NCI-H460 (cell line): ENCODE measurements at regions not wholly inside any gene's neighbourhood (a gene's known extent, or its start where the extent isn't known, plus 50 kb on each side); places are given as distances from the start of the nearest gene placed in this dataset.

ENCODE experiments used
- DNase-seq: peaks from one replicate; pipeline ENCODE4 v3.0.0-alpha.2; 2016; ENCODE audit warnings: low read depth; ENCODE audit errors: extremely low read depth

DNA sequence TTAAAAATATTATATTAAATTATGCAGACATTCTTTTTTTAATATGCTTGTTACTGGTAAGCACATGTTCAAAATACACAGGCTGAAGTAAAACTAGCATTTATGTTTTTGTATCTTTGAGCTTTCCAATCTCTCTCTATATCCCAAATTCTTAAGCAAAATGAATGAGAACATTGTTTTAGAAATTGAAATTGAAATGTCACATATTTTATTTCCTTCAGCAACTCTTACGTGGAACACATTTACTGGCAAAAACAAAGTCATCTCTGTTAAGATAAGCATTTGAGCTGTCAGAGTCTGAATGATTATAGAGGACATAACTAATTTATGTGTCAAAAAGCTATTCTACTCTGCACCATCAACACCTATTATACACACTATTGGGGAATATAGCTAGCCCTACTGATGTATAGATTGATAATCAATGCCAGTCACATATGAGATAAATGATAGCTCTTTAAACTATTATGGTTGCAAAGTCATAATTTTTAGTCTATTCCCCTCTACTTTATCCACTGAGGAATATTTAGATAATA lies 535.4 kb upstream of the BCHE start:
- no peak for DNase-seq

DNA sequence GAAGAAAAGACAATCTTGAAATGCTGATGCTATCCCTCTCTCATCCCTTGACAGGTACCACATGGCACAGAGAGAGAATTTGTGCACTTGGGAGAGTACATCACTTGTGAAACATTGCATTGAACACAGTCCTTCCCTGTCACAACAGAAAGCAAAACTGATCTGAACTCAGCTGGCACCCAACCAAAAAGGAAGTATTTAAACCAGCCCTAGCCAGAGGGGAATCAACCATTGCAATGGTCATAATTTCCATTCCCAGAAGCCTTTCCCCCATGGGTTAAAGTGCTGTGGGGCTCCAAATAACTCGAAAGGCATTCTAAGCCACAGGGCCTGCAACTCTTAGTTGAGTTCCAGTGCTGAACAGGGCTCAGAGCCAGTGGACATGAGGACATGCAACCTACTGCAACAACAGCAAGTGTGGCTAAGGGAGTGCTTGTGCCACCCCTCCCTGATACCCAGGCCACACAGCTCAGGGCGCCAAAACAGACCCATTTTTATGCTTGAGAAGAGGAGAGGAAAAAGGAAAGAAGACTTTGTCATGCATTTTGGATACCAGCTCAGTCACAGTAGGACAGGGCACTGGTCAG lies 530.8 kb upstream of the BCHE start:
- DNase-seq: no peak

DNA sequence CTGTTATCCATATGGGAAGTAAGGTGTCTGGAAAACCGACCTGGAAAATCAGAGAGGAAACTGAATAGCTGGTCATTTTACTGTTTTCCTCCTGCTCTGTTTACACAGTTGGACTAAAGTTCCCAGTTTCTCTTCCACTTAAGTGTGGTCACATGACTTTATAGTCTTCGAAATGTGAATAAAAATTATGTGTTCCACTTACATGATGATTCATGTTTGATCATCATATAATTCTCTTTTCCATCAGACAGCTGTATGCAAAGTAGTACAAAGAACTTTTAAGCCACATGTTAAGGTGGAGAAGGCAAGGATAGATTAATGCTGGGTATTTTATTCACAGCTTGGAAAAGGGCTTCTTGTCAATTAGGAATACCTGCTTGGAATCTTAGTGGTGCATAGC lies 525.5 kb upstream of the BCHE start:
- no peak for DNase-seq

DNA sequence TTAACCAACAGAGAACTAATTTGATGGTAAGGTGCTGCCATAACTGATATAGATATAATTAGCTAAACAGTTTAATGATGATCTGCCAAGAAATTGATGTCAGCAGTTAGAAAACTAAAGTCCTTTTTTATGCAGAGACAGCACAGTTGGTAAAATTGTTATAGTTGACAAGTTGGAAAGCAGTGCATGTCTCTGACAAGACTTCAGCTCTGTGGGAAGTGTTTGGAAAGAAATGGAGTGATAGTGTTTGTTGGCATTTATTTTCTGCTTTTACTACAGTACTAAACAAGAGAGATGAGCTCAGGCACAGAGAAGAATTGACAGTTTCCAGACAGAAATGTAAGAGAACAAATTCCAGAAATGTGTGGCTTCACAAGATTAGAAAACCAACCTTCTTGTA lies 523.5 kb upstream of the BCHE start:
- no peak for DNase-seq

DNA sequence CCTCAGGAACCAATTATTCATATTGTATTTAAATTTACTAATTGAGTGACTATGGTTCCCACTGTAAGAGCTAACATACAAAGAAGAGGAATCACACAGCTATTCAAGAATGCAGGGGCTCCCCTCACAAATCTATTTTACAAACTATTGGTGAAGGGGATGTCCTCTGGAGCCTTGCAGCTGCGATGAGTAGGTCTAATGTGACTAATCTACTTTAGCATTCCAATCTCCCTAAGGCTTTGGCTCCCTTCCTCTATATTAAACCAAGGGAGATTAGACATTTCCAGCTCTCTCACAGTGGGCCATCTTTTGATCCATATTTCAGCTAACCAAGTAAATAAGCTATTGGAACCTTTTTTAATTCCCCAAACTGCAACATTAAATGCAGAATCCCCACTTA lies 514.2 kb upstream of the BCHE start:
- no peak for DNase-seq

DNA sequence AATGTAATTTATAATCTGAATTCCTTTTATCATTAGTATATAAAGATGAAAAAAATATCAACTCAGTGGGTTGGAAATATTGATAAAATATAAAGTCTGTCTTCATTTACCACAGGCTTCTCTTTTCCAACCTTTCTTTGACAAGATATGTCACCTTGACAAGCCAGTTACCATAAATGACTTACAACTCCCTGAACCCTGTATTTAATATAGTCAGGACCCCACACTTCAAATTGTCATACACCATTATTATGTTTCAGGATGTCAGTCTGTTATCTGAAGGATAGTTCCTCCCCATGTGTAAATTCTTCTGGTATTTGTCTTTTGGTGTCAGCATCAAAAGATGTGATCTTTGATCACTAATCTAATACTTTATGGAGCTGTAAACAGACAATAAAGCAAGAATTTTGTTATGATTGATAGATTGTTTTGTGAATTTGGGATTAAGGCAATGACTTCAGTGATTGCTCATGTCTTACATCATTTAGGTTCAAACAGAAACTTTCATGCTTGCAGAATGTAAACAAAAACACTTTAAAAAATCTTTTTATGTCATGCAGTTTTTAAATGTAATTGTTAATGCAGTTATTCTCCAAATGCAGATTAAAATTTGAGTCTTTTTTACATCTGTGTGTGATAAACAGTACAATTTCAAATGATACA lies 503.5 kb upstream of the BCHE start:
- no peak for DNase-seq

DNA sequence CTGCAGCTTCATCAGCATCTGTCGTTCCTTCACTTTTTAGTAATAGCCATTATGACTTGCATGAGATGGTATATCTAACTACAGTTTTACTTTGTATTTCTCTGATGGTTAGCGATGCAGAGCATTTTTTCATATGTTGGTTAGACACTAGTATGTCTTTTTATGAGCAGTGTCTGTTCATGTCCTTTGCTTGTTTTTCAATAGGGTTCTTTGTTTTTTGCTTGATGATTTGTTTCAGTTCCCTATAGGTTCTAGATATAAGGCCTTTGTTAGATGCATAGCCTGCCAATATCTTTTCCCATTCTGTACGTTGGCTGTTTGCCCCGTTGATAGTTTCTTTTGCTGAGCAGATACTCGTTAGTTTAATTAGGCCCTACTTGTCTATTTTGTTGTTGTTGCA lies 487.2 kb upstream of the BCHE start:
- DNase-seq: no peak

DNA sequence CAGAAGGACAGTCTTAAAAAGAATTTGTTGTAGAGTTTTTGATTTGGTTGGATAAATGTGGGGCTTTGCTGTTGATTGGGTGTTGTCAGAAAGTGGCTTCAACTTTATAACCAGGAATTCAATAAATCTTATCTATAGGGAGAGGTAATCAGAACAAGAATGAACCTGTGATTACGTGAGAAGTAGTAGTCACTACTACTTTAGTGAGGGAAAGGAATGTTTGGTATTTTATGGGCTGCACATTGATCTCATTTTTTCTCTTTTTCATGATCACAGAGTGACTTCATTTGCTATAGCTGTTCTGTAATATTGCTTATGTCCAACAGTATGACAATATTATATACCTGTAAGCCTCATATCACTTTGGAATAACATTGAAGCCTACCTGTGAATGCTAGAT lies 485.2 kb upstream of the BCHE start:
- DNase-seq: no peak

DNA sequence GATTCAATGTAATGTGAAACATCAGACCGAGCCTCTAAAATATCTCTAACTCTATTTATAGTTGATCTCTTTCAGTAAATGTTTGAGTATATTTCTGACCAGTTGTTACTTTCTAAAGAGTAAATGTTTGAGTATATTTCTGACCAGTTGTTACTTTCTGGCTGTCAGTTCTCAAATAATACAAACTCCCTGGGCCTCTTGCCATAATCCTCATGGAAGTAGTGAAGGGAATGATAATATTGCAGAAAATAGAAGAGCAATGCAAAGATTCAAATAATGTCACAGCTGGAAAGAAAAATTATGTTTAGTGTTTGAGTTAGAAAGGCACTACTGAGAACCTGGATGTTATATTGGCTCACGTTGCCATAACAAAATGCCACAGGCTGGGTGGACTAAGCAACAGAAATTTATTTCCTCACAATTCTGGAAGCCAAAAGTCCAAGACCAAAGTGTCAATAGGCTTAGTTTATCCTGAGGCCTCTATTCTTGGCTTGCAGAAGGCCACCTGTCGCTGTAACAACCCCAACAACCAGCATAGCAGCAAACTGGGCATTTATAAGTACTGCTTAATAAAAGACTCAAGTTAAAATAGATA lies 470.6 kb upstream of the BCHE start:
- no peak for DNase-seq

DNA sequence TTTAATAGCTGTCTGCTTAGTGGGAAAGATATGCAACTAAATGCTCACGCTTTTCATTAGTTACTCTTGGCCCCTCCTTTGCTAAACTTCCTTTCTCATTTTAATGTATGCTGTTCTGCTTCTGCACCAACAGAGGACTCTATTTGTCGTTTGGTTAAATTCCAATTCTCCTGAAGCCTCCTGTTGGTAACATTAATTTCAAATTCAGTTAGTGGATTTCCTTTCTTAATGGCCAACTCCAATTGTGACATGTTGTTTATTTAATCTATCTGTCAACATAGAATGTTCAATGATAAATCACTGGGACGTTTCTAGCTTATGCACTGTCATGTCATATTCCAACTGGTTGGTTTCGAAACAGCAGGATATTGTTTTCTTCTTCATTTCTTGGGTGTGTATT lies 467.4 kb upstream of the BCHE start:
- DNase-seq: no peak

DNA sequence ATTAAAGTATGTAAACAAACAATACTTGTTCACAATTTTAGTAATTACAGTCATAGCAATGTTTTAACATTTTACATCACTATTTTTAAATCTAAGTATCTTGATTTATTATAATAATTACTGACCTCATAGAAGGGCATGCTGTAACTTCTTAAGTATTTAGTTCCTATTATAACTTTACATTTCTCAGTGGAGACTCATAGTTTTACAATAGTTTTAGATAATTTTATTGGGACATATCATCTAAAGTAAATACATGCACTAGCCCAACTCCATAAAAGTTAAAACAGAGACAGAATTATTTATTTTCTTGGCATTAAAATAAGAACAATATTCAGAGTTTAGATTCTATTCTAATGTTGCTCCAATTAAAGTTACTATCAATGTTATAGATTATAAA lies 466.5 kb upstream of the BCHE start:
- no peak for DNase-seq

DNA sequence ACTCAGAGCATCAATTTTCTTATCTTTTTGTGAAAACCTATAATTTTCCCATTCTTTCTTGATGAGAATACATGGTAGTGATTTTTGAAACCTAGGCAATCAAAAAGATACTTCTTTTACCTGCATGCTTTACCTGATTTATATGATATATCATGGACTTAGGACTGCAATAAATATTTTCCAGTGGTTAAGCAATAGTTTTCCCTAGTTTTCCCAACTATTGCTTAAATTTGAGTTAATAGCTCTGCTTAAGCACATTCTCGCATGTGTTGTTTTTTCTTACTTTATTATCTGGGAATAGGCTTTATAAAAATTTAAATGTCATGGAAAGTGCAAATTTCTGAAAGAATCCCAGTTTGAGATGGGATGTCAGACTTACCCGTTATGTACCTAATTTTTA lies 465.1 kb upstream of the BCHE start:
- DNase-seq: no peak

DNA sequence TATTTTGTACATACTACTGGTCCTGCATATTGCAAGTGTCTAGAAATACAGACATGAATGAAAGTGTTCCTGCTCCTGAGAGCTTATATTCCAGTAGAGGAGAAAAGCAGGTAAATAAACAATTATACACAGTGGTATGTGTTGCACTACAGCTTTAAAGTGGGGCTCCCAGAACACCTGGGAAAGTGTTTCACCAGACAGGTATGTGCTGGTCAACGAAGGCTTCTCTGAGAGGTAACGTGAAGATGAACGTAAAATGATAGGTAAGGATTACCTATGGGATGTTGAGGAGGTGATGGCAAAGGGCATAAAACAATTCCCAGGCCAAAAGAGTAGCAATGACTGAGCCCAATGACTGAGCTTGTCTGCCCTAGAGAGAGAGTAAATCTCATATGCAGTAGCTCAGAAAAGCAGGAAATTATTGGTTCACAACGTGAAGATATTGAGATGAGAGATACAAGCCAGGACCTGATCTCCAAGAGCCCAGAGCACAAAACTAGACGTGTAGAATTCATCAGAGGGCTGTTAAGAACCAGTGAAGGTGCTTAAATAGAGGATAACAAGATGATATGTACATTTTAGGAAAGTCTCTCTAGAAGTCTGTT lies 459.1 kb upstream of the BCHE start:
- DNase-seq: no peak

DNA sequence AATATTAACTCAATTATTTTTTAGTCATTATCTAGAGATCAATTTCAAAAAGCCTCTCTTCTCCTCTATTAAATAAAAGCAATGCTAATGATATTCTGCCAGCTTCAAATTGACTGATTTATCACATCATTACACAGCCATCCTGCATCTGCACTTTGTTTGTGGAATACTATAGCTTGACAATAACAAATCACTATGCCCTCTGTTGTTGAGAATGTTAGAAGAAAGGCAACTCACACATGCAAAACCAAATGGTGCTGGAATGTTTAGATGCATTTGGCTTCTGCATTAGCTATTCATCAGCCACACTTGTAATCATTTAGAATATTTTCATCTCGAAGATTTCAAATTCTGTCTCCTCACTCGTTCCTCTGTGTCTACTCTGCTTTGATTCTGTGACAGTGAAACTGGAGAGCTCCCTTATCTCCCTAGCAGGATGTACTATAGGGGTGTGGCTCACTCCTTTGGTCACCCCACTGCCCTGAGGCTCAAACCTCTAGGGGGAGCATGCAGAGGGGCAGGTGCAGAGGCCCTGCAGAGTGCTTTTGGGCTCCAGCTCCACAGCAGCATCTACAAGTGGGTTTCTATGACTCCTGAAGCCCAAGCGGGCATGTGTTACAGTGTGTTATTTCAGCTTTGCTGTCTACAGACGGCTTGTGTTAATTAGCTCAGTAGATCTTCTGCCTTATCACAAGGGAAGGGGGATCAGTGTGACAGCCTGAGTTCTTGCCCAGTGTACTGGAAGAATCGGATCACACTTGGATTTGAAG lies 454.1 kb upstream of the BCHE start:
- no peak for DNase-seq

DNA sequence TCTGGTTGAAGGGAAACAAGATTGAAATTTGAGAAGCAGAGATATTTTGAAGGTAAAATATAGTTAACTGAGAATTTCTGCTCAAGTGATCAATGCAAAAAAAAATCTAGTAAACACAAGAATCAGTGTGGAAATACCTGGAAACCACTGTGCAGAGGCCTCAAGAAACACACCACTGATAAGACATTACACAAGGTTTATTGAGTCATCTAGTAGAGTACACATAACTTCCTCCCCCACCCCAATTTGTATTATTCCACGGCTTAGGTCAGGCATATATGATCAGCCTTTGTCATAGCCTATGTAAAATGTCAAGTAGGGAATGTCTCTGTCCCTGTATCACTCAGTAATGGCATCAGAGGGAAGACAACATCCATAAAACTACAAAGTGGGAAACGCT lies 447.8 kb upstream of the BCHE start:
- no peak for DNase-seq

DNA sequence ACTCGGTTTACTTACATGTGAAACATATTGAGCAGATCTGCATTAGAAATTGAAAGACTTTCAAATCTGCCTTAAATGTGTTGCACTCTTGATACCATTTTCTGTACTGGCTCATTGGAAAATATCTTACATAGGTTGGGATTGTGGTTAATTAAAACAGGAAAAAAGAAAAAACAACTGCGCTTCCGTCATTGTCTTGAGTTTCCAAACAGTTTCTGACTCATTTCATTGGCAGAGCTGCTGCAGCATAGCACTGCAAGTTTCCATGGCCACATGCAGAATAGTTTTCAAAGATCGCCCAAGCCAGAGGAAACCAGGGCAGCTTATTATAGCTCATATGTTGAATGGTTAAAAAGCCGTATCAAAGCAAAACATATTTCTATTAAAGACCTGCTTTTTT lies 446.6 kb upstream of the BCHE start:
- peak; percentile 28 for DNase-seq

DNA sequence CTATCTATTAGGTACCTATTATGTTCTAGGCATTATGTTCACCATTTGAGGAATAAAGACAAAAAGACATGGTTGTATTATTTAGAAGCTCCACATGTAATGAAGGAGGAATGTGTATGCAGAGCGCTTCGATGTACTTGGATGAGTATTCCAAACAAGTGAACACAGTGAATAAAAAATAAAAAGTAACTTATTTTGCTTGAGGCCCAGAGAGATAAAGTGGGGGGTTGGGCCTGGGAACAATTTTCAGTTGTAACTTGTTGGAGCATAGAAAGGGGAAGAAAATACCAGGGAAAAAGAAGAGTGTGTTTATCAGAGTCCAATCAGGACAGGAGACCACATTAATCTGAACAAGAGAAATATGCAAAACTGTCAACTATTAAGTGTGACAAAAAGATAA lies 445.7 kb upstream of the BCHE start:
- DNase-seq: no peak

DNA sequence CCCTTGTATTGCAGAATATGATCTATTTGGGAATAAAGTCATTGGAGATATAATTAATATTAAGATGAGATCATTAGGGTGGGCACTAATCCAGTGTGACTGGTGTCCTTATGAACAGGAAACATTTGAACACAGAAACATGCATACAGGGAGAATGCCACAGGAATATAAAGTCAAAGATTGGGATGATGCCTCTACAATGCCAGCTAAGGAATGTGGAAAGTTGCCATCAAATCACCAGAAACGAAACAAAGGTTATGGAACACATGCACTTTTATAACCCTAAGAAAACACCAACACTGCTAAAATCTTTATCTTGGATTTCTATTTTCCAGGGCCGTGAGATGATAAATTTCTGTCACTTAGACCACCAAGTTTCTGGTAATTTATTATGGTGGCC lies 442.4 kb upstream of the BCHE start:
- no peak for DNase-seq

DNA sequence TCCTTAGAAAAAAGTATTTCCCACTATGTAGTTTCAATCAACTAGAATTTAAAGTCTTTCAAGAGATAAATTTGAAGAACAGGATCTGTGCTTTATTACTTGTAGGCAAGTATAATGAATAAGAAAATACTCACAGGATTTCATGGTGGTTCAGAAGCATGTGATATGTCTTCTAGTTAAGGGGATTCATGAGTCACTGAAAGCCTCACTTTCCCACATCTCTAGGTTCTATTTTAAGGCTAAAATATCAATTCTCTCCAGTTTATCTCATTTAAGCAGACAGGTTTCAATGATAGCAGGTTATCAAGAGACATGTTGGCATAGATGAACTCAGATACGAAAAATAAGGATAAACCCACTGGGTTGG lies 437.8 kb upstream of the BCHE start:
- no peak for DNase-seq

DNA sequence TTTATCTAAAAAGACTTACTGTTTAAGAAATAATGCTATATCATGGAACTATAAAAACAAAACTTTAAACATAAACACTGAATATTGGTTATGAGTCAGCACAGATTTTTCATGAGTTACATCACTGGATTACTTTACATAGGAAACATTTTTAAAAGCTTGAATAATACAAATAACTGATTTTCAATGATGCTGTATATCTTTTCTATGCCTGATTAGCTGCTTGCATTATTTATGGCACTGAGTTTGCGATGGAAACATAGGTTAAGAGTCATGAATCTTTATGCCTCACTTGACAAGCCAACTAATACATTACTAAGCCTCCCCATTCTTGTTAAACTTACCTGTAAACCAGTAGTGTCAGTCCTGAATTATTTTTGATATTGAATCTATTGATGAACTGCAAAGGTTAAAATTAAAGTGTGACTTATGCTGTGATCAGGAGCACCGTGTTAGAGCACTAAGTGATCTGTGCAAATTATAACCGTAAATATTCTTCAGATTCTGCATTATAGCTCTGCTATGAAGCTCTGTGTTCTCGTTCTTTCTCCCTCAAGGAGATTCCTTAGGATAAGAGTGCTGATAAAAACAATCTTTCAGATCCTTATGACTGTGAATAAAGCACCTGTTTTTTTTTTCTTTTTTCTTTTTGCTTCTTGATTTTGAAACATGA lies 437.3 kb upstream of the BCHE start:
- no peak for DNase-seq

DNA sequence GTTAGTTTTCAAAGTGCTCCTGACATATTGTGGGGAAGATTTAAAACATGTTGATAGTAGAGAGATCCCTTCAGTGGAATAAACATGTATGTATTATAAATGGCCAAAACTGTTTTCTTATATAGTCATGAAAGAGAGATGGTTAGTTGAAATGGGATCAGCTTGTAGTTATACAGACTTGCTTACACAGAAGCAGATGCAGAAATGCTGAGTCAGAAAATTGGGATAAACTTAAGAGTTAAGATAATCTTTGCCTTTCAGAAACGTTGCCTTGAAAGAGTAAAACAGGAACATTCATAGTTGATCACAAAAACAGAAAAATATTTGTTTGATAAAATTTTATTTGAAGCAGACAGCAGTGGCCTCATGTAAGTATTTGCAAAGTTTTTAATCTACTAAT lies 433.2 kb upstream of the BCHE start:
- no peak for DNase-seq
